Neural progenitor cell (in vitro differentiated cells): ENCODE measurements at regions not wholly inside any gene's neighbourhood (a gene's known extent, or its start where the extent isn't known, plus 50 kb on each side); places are given as distances from the start of the nearest gene placed in this dataset.

ENCODE experiments used
- DNase-seq: peaks from one replicate; pipeline ENCODE4 v3.0.0-alpha.2; 2016; ENCODE audit warnings: low spot score
- H2AFZ ChIP-seq: fragments of 200-600 bp; sonication (generic); replicated peaks from 2 replicates; pipeline ENCODE4 v1.6.1; 2016; ENCODE audit warnings: antibody characterized with exemption
- H3F3A ChIP-seq: fragments of 200-600 bp; sonication (generic); 2 replicates; pipeline ENCODE4 v1.6.1; 2016; ENCODE audit warnings: antibody characterized with exemption, low read depth
- H3K27ac ChIP-seq: fragments of 200-600 bp; sonication (generic); 2 replicates; pipeline ENCODE4 v1.5.1; 2016; ENCODE audit warnings: mild to moderate bottlenecking
- H3K27me3 ChIP-seq: fragments of 200-600 bp; sonication (generic); 2 replicates; pipeline ENCODE4 v1.6.1; 2016; ENCODE audit warnings: mild to moderate bottlenecking, moderate library complexity
- H3K36me3 ChIP-seq: fragments of 200-600 bp; sonication (generic); 2 replicates; pipeline ENCODE4 v1.5.1; 2016
- H3K4me1 ChIP-seq: fragments of 200-600 bp; sonication (generic); 2 replicates; pipeline ENCODE4 v1.6.1; 2016; ENCODE audit warnings: mixed run types
- H3K4me2 ChIP-seq: fragments of 200-600 bp; sonication (generic); 2 replicates; pipeline ENCODE4 v1.6.1; 2016
- H3K4me3 ChIP-seq: fragments of 200-600 bp; sonication (generic); 2 replicates; pipeline ENCODE4 v1.5.1; 2016
- H3K79me2 ChIP-seq: fragments of 200-600 bp; sonication (generic); 2 replicates; pipeline ENCODE4 v1.6.1; 2016; ENCODE audit warnings: low read depth
- H3K9ac ChIP-seq: fragments of 200-600 bp; sonication (generic); 2 replicates; pipeline ENCODE4 v1.6.1; 2016
- H3K9me3 ChIP-seq: fragments of 200-600 bp; sonication (generic); 2 replicates; pipeline ENCODE4 v1.5.1; 2016; ENCODE audit warnings: low read depth
- H4K20me1 ChIP-seq: fragments of 200-600 bp; sonication (generic); 2 replicates; pipeline ENCODE4 v1.6.1; 2016; ENCODE audit warnings: low read depth
- H3K27ac Mint-ChIP-seq: 3 replicates; pipeline ENCODE4 v1.8.0; 2021; ENCODE audit warnings: mixed read lengths
- H3K27me3 Mint-ChIP-seq: 2 replicates; pipeline ENCODE4 v1.8.0; 2022; ENCODE audit warnings: low read depth, mild to moderate bottlenecking, inconsistent platforms, moderate library complexity, mixed read lengths; ENCODE audit not compliant: insufficient read depth
- H3K36me3 Mint-ChIP-seq: 3 replicates; pipeline ENCODE4 v1.8.0; 2021; ENCODE audit warnings: mixed read lengths
- H3K4me1 Mint-ChIP-seq: 3 replicates; pipeline ENCODE4 v1.8.0; 2021; ENCODE audit warnings: mixed read lengths
- H3K4me3 Mint-ChIP-seq: 3 replicates; pipeline ENCODE4 v1.8.0; 2021; ENCODE audit warnings: mild to moderate bottlenecking, moderate library complexity, mixed read lengths
- H3K9me3 Mint-ChIP-seq: 3 replicates; pipeline ENCODE4 v1.8.0; 2020; ENCODE audit warnings: mixed read lengths
- EZH2 ChIP-seq: fragments of 200-600 bp; sonication (generic); IDR thresholded peaks from 2 replicates; pipeline ENCODE4 v1.6.1; 2017; ENCODE audit warnings: antibody characterized with exemption, mild to moderate bottlenecking, moderate library complexity
- EZH2phosphoT487 ChIP-seq: fragments of 200-600 bp; sonication (generic); IDR thresholded peaks from 2 replicates; pipeline ENCODE4 v1.6.1; 2017; ENCODE audit warnings: antibody characterized with exemption
- TF ChIP-seq, protein P1 (sequence below): fragments of 200-600 bp; sonication (generic); IDR thresholded peaks from 2 replicates; pipeline ENCODE4 v1.5.1; 2017; ENCODE audit warnings: antibody characterized with exemption, mild to moderate bottlenecking

DNA sequence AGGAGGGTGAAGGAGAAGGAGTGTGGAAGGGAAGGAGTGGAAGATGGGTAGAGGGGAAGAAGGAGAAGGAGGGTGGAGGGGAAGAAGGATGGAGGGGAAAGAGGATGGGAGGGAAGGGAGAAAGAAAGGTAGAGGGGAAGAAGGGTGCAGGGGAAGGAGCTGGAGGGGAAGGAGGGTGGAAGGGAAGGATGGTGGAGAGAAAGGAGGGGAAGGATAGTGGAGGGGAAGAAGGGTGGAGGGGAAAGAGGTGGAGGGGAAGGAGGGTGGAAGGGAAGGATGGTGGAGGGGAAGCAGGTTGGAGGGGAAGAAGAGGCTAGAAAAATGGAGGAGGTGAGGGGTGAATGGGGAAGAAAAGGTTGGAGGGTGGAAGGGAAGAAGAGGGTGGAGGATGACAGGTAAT lies 927.9 kb downstream of the UQCRFS1 start:
- no peaks in the 10 kb centered on the region for H3K9me3 ChIP-seq
- DNase-seq: no peak
- H3F3A ChIP-seq: peaks cover 5% of the 10 kb centered on the region
- H3K4me1 ChIP-seq: peaks cover 15% of the 10 kb centered on the region
- H3K4me2 ChIP-seq: no peak overlapping the region
- no peak overlapping the region for H2AFZ ChIP-seq
- H3K27me3 Mint-ChIP-seq: peaks cover 2% of the 10 kb centered on the region
- no peak overlapping the region for H3K4me3 ChIP-seq
- TF ChIP-seq EZH2phosphoT487 (no peak), EZH2 (no peak)
- TF ChIP-seq, protein P1, sequence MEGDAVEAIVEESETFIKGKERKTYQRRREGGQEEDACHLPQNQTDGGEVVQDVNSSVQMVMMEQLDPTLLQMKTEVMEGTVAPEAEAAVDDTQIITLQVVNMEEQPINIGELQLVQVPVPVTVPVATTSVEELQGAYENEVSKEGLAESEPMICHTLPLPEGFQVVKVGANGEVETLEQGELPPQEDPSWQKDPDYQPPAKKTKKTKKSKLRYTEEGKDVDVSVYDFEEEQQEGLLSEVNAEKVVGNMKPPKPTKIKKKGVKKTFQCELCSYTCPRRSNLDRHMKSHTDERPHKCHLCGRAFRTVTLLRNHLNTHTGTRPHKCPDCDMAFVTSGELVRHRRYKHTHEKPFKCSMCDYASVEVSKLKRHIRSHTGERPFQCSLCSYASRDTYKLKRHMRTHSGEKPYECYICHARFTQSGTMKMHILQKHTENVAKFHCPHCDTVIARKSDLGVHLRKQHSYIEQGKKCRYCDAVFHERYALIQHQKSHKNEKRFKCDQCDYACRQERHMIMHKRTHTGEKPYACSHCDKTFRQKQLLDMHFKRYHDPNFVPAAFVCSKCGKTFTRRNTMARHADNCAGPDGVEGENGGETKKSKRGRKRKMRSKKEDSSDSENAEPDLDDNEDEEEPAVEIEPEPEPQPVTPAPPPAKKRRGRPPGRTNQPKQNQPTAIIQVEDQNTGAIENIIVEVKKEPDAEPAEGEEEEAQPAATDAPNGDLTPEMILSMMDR: no peak
- H3K4me3 Mint-ChIP-seq: no peak overlapping the region
- no peaks in the 10 kb centered on the region for H3K27me3 ChIP-seq
- H3K9ac ChIP-seq: no peak overlapping the region
- no peaks in the 10 kb centered on the region for H3K79me2 ChIP-seq
- no peaks in the 10 kb centered on the region for H3K36me3 Mint-ChIP-seq
- peaks cover 23% of the 10 kb centered on the region for H3K4me1 Mint-ChIP-seq
- no peaks in the 10 kb centered on the region for H3K36me3 ChIP-seq
- H3K9me3 Mint-ChIP-seq: peaks cover 25% of the 10 kb centered on the region
- H4K20me1 ChIP-seq: no peaks in the 10 kb centered on the region
- no peak overlapping the region for H3K27ac Mint-ChIP-seq
- no peak overlapping the region for H3K27ac ChIP-seq

GRCh38 chr19:28284389-28284788 lies 928.6 kb downstream of the UQCRFS1 start:
- no peaks in the 10 kb centered on the region for H3K36me3 ChIP-seq
- H3K4me2 ChIP-seq: no peak overlapping the region
- Mint-ChIP-seq H3K27me3 (peaks cover 2% of the 10 kb centered on the region), H3K36me3 (no peaks in the 10 kb centered on the region), H3K4me3 (no peak overlapping the region), H3K4me1 (peaks cover 17% of the 10 kb centered on the region), H3K9me3 (peaks cover 25% of the 10 kb centered on the region), H3K27ac (no peak overlapping the region)
- no peak for DNase-seq
- no peaks in the 10 kb centered on the region for H3K79me2 ChIP-seq
- H3K4me1 ChIP-seq: peaks cover 9% of the 10 kb centered on the region
- no peak overlapping the region for H3K27ac ChIP-seq
- no peaks in the 10 kb centered on the region for H3K9me3 ChIP-seq
- H3F3A ChIP-seq: peaks cover 5% of the 10 kb centered on the region
- H3K4me3 ChIP-seq: no peak overlapping the region
- no peaks in the 10 kb centered on the region for H3K27me3 ChIP-seq
- H2AFZ ChIP-seq: no peak overlapping the region
- TF ChIP-seq EZH2: no peak
- TF ChIP-seq, protein P1: no peak
- no peak for TF ChIP-seq EZH2phosphoT487
- H4K20me1 ChIP-seq: no peaks in the 10 kb centered on the region
- no peak overlapping the region for H3K9ac ChIP-seq

- Mint-ChIP-seq H3K4me1 (peaks cover 10% of the 10 kb centered on the region), H3K4me3 (no peak overlapping the region), H3K9me3 (peaks cover 25% of the 10 kb centered on the region), H3K27me3 (peaks cover 2% of the 10 kb centered on the region), H3K27ac (no peak overlapping the region), H3K36me3 (no peaks in the 10 kb centered on the region)
- Histone ChIP-seq H3K79me2 (no peaks in the 10 kb centered on the region), H2AFZ (no peak overlapping the region), H3K9ac (no peak overlapping the region), H3K9me3 (no peaks in the 10 kb centered on the region), H3K4me3 (no peak overlapping the region), H3K27ac (no peak overlapping the region), H3K36me3 (no peaks in the 10 kb centered on the region), H4K20me1 (no peaks in the 10 kb centered on the region), H3F3A (no peaks in the 10 kb centered on the region), H3K27me3 (no peaks in the 10 kb centered on the region), H3K4me2 (no peak overlapping the region), H3K4me1 (peaks cover under 1% of the 10 kb centered on the region)
- no peak for DNase-seq
- no peak for TF ChIP-seq EZH2
- no peak for TF ChIP-seq EZH2phosphoT487
- TF ChIP-seq, protein P1: no peak
These were observed 929.4 kb downstream of the UQCRFS1 start for GRCh38 chr19:28283592-28283991.

GRCh38 chr19:28281676-28282075 lies 931.3 kb downstream of the UQCRFS1 start:
- Histone ChIP-seq H3K27ac (no peak overlapping the region), H3K4me3 (no peak overlapping the region), H4K20me1 (no peaks in the 10 kb centered on the region), H3K4me2 (no peak overlapping the region), H3K27me3 (no peaks in the 10 kb centered on the region), H2AFZ (no peak overlapping the region), H3K4me1 (no peaks in the 10 kb centered on the region), H3K79me2 (no peaks in the 10 kb centered on the region), H3F3A (no peaks in the 10 kb centered on the region), H3K36me3 (no peaks in the 10 kb centered on the region), H3K9ac (no peak overlapping the region), H3K9me3 (no peaks in the 10 kb centered on the region)
- DNase-seq: no peak
- H3K4me1 Mint-ChIP-seq: no peaks in the 10 kb centered on the region
- H3K27me3 Mint-ChIP-seq: no peaks in the 10 kb centered on the region
- H3K36me3 Mint-ChIP-seq: no peaks in the 10 kb centered on the region
- TF ChIP-seq EZH2phosphoT487 (no peak), EZH2 (no peak)
- TF ChIP-seq, protein P1: no peak
- peaks cover 23% of the 10 kb centered on the region for H3K9me3 Mint-ChIP-seq
- no peak overlapping the region for H3K27ac Mint-ChIP-seq
- H3K4me3 Mint-ChIP-seq: no peak overlapping the region
